HT-29 (cell line): ENCODE measurements at regions not wholly inside any gene's neighbourhood (a gene's known extent, or its start where the extent isn't known, plus 50 kb on each side); places are given as distances from the start of the nearest gene placed in this dataset.

Experiments
- DNase-seq: peaks from one replicate; pipeline ENCODE4 v3.0.0-alpha.2; 2015; ENCODE audit warnings: low spot score

GRCh38 chr4:26101011-26101410 is 187.0 kb downstream of the SMIM20 start:
- no peak for DNase-seq

GRCh38 chr4:26104056-26104685 is 190.2 kb downstream of the SMIM20 start:
- no peak for DNase-seq

GRCh38 chr4:26105337-26105736 is 191.3 kb downstream of the SMIM20 start:
- no peak for DNase-seq

- DNase-seq, result no peak
Observed at GRCh38 chr4:26105815-26106699, 192.0 kb downstream of the SMIM20 start.

DNA sequence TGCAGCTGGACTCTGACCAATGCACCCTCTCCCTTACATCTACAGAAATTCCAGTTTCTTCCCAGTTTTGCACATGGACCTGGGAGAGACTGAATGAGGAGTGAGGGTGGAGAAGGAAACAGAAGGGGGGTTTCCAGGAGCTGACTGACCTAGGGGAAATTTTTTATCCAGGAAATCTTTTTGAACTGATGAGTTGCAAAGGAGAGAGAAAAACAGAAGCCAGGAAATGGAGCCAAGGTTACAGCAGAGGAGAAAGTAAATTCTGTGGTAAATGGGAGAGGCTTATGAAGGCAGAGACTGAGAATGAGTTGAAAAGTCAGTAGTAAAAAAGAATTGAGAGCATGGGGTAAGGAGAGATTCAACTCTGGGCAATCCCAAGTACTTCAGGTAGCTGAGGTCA is 192.8 kb downstream of the SMIM20 start:
- DNase-seq, result no peak

DNA sequence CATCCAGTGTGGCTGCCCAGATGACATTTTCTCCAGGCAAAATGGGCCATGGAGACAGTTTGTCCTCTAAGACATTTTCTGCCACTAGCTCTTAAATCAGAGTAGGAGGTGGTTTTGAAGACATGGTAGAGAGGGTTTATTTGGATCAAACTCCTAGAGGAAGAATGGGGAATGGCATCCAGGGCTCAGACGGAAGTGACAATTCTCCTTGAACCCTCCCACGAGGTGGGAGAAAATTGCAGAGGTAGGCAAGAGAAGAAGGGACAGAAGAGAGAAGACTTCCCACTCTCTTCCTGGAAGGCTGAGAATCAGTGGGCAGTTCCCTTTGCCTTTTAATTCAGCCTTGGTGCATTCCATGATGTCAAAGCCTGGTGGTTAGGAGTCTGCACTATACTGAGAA is 194.0 kb downstream of the SMIM20 start:
- DNase-seq, result no peak

DNA sequence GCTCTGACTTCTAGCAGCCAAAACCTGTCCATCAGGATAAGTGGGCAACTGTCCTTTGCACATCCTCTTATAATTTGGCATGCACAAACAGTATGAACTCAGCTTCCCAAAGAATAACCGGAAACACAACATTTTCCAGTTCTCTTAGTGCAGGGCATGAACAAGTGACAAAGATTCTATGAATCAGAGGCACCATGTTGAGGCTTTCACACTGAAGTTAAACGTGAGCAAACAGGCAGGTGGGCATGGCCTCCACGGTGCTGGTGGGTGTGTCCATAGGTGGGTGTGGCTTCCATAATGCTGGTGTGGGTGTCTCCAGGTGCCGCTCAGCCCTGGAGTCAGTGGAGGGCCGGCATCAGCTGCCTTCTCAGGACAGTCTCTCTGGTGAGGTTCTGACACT is 196.5 kb downstream of the SMIM20 start:
- no peak for DNase-seq

DNA sequence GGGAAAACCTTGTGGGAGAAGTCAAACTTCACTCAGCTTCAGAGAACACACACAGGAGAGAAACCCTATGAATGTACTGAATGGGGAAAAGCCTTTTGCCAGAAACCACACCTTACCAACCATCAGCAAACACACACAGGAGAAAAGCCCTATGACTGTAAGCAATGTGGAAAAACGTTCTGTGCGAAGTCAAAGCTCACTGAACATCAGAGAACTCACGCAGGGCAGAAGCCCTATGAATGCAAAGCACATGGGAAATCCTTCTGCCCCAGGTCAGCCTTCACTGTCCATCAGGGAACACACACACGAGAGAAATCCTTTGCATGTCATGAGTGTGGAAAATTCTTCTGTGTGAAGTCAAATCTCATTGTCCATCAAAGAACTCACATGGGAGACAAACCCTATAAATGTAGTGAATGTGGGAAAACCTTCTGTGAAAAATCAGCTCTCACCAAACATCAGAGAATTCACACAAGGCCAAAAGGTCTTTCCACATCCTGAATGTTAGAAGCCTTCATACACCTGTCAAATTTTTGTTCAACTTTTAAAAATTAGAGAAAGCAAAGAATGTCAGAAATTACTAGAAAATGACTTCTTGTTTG is 199.4 kb downstream of the SMIM20 start:
- DNase-seq, result no peak

DNA sequence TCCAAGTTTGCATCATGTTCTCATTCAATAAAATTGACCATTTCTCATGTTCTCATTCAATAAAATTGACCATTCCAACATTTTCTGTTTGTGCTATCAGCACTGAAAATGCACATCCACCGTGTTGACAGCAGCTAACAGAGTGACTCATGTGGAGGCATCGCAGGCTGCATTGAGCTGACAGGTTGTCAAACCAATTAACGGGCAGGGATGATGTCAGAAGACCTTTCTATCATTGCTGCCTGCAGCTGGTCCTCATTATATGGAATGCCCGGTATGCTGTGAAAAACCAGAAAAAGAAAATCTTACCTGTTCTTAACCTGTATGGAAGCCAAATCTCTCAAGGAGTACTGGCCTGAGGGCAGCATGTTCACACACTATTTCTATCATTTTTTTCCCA is 202.0 kb downstream of the SMIM20 start:
- DNase-seq, result no peak

DNA sequence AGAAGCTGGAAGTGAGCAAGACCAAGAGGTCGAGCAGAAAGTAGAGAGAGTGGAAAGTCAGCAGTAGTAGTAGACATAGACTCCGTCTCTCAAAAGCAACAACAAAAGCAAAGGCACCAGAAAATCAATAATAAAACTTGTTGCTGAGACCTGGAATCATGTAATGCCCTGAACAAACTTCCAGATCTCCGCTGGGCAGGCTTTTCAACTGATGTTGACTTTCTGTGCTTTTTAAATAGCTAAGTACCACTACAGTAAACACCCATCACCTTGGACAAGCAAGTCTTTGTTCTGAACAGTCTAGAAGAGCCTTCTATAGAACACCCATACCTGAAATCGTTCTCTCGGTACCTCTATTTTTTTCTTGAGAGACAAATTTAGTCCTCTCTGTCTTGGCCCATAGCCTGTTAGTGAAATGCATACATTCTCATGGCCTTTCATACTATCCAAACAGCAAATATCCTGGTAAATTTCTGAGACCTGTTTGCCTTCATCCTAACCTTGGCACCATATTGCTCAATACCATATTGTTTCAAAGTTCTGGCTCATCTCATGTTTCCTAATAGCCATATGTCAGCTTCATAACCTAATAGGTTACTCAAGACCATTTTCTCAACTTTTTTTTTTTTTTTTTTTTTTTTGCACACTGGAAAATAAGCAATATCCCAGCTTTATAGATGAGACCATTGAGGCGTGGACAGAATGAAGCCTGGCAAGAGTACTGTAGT is 200.6 kb upstream of the RBPJ start:
- no peak for DNase-seq

- no peak for DNase-seq
Observed at GRCh38 chr4:26122690-26123089, 198.1 kb upstream of the RBPJ start.

DNA sequence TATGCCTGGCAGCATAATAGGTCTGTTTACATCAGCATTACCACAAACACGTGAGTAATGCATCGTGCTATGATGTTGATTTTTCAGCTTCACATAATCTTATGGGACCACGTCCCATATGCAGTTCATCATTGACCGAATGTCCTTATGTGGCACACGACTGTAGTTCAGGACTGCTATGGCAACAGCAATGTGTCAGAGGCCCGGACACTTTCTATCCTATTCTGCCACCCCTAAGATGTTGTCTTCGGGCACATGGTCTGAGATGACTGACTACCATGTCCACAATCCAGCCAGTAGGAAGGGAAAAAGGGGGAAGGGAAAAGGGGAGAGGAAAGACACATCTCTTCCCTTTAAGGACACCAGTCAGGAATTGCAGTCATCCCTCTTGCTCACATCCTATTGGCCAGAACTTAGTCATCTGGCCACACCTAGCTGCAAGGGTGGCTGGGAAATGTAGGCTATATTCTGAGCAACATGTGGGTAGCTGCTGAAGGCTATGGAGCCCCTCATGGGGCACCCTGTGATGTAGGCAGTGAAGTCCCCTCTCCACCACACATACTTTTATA is 196.0 kb upstream of the RBPJ start:
- no peak for DNase-seq

DNA sequence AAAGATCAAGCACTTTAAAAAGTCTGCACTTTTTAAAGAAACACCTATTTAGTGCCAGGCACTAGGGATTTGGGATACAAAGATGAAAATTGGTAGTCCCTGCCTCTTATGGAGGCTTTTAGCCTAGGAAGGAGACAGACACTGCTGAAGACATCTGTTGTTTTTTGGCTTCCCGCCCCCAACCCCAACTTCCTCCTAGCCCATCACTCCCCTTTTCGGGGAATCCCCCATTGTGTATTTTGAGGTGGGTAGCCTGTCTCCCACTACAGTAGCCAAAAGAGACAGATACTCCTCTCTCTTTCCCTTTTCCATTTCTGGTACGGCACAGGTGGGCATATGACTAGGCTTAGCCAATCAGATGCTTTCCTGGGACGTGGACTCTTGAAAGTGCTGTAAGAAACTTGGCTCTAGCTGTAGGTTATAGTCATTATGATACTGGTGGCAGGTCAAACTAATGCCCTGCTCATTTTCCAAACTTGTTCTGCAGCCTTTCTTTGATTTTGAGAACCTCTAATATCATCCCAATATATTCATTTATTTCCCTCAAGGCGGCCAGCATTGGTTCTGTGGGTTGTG is 194.6 kb upstream of the RBPJ start:
- DNase-seq, result no peak

DNA sequence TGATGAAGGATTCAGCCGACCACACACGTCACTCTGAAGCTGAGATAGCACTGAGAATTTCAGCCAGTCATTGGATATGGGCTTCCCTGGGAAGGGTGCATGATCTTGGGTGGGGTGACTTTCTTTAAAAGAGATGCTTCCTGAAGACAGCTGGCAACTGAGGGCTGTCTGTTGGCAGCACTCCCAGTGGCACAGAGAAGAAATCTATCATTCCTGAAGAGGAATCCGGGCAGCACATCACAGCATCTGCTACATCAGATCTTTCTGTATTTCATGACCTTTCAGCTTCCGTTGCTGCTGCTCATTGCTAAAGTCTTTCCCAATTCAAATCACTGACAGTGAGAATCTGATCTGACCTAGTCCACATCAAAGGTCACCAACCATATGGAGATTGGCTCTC is 193.8 kb upstream of the RBPJ start:
- DNase-seq, result no peak

- no peak for DNase-seq
Observed at GRCh38 chr4:26127851-26128337, 192.9 kb upstream of the RBPJ start.

- DNase-seq, result no peak
Observed at GRCh38 chr4:26130173-26130572, 190.6 kb upstream of the RBPJ start.

- DNase-seq, result no peak
Observed at GRCh38 chr4:26130841-26131432, 189.9 kb upstream of the RBPJ start.

DNA sequence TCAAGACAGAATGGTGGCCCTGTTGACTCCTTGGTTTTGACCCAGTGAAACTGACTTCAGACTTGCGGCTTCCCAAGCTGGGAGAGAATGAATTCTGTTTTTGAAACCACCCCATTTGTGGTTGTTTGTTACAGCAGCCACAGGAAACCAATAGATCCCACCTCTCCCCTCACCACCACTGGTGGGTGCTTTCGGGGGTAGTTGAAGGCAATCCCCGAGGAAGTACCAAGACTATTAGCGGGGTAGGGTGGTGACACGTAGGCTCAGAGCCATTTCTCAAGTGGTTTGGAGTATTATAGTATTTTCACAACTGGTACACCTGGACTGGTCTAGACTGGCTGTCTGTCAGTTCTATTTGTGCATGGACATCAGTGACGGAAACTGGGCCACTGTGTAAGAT is 189.1 kb upstream of the RBPJ start:
- DNase-seq, result no peak

DNA sequence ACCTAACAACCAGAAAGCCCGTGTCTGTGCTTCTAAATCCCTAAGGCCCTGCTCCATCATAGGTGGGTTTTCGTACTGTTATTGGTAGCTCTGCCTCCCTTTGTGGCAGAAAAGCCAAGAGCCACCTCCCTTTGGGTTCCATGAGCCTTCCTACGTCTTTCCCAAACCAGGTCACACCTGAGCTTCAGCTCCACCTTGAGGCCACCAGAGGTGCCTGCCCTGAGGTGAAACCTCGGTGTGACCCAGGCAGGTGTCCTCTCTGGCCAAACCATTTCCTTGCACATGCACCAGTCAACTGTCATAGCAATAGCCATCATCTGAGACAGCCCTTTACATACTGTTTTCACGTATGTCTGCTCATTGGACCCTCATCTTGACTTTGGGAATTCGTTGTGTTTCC is 188.0 kb upstream of the RBPJ start:
- DNase-seq, result peak; percentile 37

DNA sequence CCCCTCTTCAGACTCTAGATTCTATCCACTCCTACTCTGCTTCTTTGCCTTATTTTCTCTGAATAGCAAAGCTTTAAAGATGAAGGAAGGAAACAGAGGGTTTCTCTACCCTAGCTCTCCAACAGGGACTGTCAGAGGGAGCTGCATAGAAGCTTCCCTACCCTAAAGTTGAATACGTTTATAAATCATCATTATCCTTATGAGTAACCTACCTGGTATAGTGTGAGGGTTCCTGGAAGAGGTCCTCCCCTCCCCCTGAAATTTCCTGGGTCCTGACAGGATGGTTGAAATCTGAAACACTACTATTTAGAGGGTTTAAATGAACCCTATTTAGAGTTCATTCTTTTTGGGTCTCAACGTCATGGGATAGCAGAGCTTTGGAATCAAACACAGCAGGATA is 187.0 kb upstream of the RBPJ start:
- no peak for DNase-seq

DNA sequence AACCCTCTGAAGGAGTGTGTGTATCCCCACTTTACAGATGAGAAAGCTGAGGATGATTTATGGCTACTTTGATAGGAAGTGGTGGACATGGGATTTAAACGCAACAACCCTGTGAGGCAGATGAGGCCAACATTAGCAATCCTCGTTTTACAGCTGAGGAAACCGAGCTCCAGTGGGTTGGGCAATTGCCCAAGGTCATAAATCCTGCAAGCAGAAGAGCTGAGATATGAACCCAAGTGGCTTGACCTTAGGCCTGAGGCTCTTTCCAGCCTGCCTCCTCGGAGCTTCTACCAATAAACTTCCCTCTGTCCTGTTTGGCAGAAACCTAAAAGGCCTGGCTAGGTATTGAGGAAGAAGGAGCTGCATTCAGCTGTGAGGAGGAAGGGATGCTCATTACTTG is 185.5 kb upstream of the RBPJ start:
- no peak for DNase-seq
